ENCODE measurements at regions not wholly inside any gene's neighbourhood (a gene's known extent, or its start where the extent isn't known, plus 50 kb on each side); places are given as distances from the start of the nearest gene placed in this dataset.

DNA sequence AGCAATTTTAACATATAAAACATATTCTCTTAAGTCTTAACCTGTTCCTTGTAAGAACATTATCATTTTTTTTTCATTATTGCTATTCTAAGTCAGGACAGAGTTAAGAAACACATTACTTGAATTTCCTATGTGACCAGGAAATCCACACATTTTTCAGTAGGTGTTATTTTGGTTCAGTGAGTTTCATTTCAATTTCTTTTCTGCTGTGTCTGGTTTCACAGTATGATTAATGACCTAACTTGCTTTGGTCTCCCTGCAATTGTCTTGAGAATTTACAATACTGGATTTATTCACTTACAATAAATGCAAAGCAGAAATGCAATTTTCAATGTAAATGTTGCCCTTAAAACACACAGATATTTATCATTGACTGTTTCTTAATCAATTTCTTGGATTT, 396.9 kb upstream of the TMTC1 start:
- intact Hi-C loops (cut with micrococcal nuclease) = no loop called here
- no peaks in the 10 kb centered on the region for H3K9me3 ChIP-seq (ENCODE audit: low read length)
- H4K20me1 ChIP-seq (ENCODE audit: low read length) = no peaks in the 10 kb centered on the region
- BruUV-seq (replicated peaks) = no TSS peak
- H3K9ac ChIP-seq (ENCODE audit: low read length) = no peak overlapping the region
- H3K27me3 ChIP-seq (ENCODE audit: low read length) = no peaks in the 10 kb centered on the region
- no peak overlapping the region for H3K4me3 ChIP-seq (ENCODE audit: low read length)
- H2AFZ ChIP-seq (ENCODE audit: low read length) = no peak overlapping the region
- ChIA-PET POLR2A (ENCODE audit: unreplicated experiment) (no interaction called here), CTCF (no interaction called here)
- no peak overlapping the region for H3K4me2 ChIP-seq (ENCODE audit: low read length)
- no peaks in the 10 kb centered on the region for H3K9me2 ChIP-seq (replicated peaks; ENCODE audit: low read length)
- H3K79me2 ChIP-seq (ENCODE audit: low read length) = no peaks in the 10 kb centered on the region
- no peaks in the 10 kb centered on the region for H3F3A ChIP-seq (ENCODE audit: low read length, unreplicated experiment)
- H3K27ac ChIP-seq (ENCODE audit: low read length) = no peak overlapping the region
- DNase-seq (no peak), ATAC-seq (no peak)
- no peaks in the 10 kb centered on the region for H3K36me3 ChIP-seq (ENCODE audit: low read depth, low read length)
- no peaks in the 10 kb centered on the region for H3K4me1 ChIP-seq (ENCODE audit: insufficient read depth, low read length)
- no peak for TF ChIP-seq EZH2 (IDR thresholded peaks at IDR 0.05; ENCODE audit: low read length, unreplicated experiment)
- no peak for TF ChIP-seq EZH2phosphoT487 (IDR thresholded peaks at IDR 0.05; ENCODE audit: borderline replicate concordance, low read length)
- no peak for TF ChIP-seq CTCF (conservative IDR thresholded peaks at IDR 0.05; ENCODE audit: low read depth, low read length)

DNA sequence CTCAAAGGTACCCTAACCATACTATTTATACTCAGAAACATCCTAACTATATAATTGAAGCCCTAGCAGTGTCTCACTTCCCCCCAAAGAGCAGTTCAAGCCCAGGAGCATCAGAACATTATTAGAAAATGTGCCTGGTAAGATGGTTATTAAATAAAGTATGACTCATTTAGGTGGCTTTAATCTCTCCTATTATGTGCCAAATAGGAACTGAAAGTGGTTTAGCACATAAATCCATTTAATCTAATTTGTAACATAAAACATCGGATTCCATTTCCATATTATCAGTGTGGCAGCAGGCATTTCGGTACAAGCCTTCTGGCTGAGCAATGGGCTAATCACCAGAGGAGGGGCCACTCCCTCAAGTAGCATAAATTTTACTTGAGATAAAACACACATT, 395.2 kb upstream of the TMTC1 start:
- H3K9me2 ChIP-seq (replicated peaks; ENCODE audit: low read length) = no peaks in the 10 kb centered on the region
- POLR2A ChIA-PET (ENCODE audit: unreplicated experiment) = no interaction called here
- no TSS peak for BruUV-seq (replicated peaks)
- H3K27ac ChIP-seq (ENCODE audit: low read length) = no peak overlapping the region
- no peak overlapping the region for H2AFZ ChIP-seq (ENCODE audit: low read length)
- H3K9ac ChIP-seq (ENCODE audit: low read length) = no peak overlapping the region
- H3F3A ChIP-seq (ENCODE audit: low read length, unreplicated experiment) = no peaks in the 10 kb centered on the region
- no peaks in the 10 kb centered on the region for H3K9me3 ChIP-seq (ENCODE audit: low read length)
- no peak for ATAC-seq
- intact Hi-C loops (cut with micrococcal nuclease) = no loop called here
- no peak overlapping the region for H3K4me2 ChIP-seq (ENCODE audit: low read length)
- H3K4me3 ChIP-seq (ENCODE audit: low read length) = no peak overlapping the region
- CTCF ChIA-PET = no interaction called here
- H3K36me3 ChIP-seq (ENCODE audit: low read depth, low read length) = no peaks in the 10 kb centered on the region
- H4K20me1 ChIP-seq (ENCODE audit: low read length) = no peaks in the 10 kb centered on the region
- no peaks in the 10 kb centered on the region for H3K27me3 ChIP-seq (ENCODE audit: low read length)
- no peaks in the 10 kb centered on the region for H3K4me1 ChIP-seq (ENCODE audit: insufficient read depth, low read length)
- TF ChIP-seq EZH2 (IDR thresholded peaks at IDR 0.05; ENCODE audit: low read length, unreplicated experiment) (no peak), CTCF (conservative IDR thresholded peaks at IDR 0.05; ENCODE audit: low read depth, low read length) (no peak), EZH2phosphoT487 (IDR thresholded peaks at IDR 0.05; ENCODE audit: borderline replicate concordance, low read length) (no peak)
- no peak for DNase-seq
- H3K79me2 ChIP-seq (ENCODE audit: low read length) = no peaks in the 10 kb centered on the region

DNA sequence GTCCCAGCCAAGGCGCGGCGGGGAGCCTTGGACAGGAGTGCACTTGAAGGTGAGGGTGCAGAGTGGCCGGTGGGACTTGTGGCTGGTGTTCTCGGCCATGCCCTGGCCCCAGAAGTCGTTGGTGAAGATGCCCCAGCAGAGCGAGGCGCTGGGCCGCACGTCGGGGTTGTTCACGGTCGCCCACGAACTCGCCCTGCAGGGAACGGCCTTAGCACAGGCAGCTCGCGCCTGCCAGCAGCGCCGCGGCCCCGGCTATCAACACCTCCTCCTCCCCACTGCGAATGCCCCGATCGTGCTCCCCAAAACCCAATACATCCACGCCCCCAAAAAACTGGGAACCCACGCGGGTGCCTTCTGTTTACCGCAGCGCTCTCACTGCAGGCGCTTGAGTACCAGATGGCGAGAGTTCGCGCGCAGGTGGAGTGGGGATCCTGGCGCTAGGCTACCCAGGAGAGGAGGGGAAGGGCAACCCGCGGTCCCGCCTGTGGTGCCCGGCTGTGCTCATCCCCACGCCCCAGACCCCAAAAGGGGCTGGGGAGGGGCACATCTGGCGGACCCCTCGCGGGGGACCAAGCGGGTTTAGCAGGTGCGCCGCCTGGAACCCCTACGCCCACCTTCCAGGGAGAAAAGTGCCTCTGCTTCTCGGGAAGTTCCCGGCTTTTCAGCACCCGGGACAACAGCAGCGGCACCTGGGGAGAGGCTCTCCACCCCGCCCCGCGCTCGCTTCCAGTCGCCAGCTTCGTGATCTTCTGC, 386.3 kb upstream of the TMTC1 start:
- no peaks in the 10 kb centered on the region for H3K9me3 ChIP-seq (ENCODE audit: low read length)
- H3K36me3 ChIP-seq (ENCODE audit: low read depth, low read length) = no peaks in the 10 kb centered on the region
- intact Hi-C loops (cut with micrococcal nuclease) = no loop called here
- H3K27ac ChIP-seq (ENCODE audit: low read length) = no peak overlapping the region
- H3F3A ChIP-seq (ENCODE audit: low read length, unreplicated experiment) = no peaks in the 10 kb centered on the region
- ChIA-PET CTCF (no interaction called here), POLR2A (ENCODE audit: unreplicated experiment) (no interaction called here)
- ATAC-seq = no peak
- no peak overlapping the region for H3K9ac ChIP-seq (ENCODE audit: low read length)
- H3K79me2 ChIP-seq (ENCODE audit: low read length) = no peaks in the 10 kb centered on the region
- no peaks in the 10 kb centered on the region for H4K20me1 ChIP-seq (ENCODE audit: low read length)
- no TSS peak for BruUV-seq (replicated peaks)
- H3K27me3 ChIP-seq (ENCODE audit: low read length) = no peaks in the 10 kb centered on the region
- no peak overlapping the region for H3K4me3 ChIP-seq (ENCODE audit: low read length)
- DNase-seq = no peak
- TF ChIP-seq CTCF (conservative IDR thresholded peaks at IDR 0.05; ENCODE audit: low read depth, low read length) = no peak
- TF ChIP-seq EZH2 (IDR thresholded peaks at IDR 0.05; ENCODE audit: low read length, unreplicated experiment) = no peak
- no peak for TF ChIP-seq EZH2phosphoT487 (IDR thresholded peaks at IDR 0.05; ENCODE audit: borderline replicate concordance, low read length)
- no peak overlapping the region for H3K4me2 ChIP-seq (ENCODE audit: low read length)
- H3K4me1 ChIP-seq (ENCODE audit: insufficient read depth, low read length) = no peaks in the 10 kb centered on the region
- H2AFZ ChIP-seq (ENCODE audit: low read length) = no peak overlapping the region
- no peaks in the 10 kb centered on the region for H3K9me2 ChIP-seq (replicated peaks; ENCODE audit: low read length)
